Osteocyte (in vitro differentiated cells): ENCODE measurements at regions not wholly inside any gene's neighbourhood (a gene's known extent, or its start where the extent isn't known, plus 50 kb on each side); places are given as distances from the start of the nearest gene placed in this dataset.
A peak's percentile ranks its signal among the peaks of the same experiment; 100 is the strongest.
"Not testable (repeated sequence)": the region's sequence is repeated elsewhere in the genome, so short reads cannot be mapped to it uniquely, and the experiment has no call there.

Source experiments
- DNase-seq: peaks from one replicate; pipeline ENCODE4 v3.0.0; 2021; ENCODE audit warnings: mixed read lengths; ENCODE audit not compliant: unreplicated experiment; ENCODE audit errors: extremely low spot score
- H3K27ac Mint-ChIP-seq: one replicate; pipeline ENCODE4 v1.8.0; 2021; ENCODE audit warnings: mild to moderate bottlenecking, mixed read lengths; ENCODE audit not compliant: unreplicated experiment
- H3K27me3 Mint-ChIP-seq: one replicate; pipeline ENCODE4 v1.8.0; 2021; ENCODE audit warnings: mixed read lengths; ENCODE audit not compliant: unreplicated experiment
- H3K36me3 Mint-ChIP-seq: one replicate; pipeline ENCODE4 v1.8.0; 2021; ENCODE audit warnings: mixed read lengths; ENCODE audit not compliant: unreplicated experiment
- H3K4me1 Mint-ChIP-seq: one replicate; pipeline ENCODE4 v1.8.0; 2021; ENCODE audit warnings: mixed read lengths; ENCODE audit not compliant: unreplicated experiment
- H3K4me3 Mint-ChIP-seq: one replicate; pipeline ENCODE4 v1.8.0; 2021; ENCODE audit warnings: mild to moderate bottlenecking, moderate library complexity, mixed read lengths; ENCODE audit not compliant: unreplicated experiment
- H3K9me3 Mint-ChIP-seq: one replicate; pipeline ENCODE4 v1.8.0; 2021; ENCODE audit warnings: mixed read lengths; ENCODE audit not compliant: unreplicated experiment

GRCh38 chr1:149211757-149212420, 108.5 kb upstream of the NBPF9 start:
- H3K9me3 Mint-ChIP-seq, H3K4me3 Mint-ChIP-seq, DNase-seq, H3K4me1 Mint-ChIP-seq, H3K36me3 Mint-ChIP-seq, H3K27me3 Mint-ChIP-seq, H3K27ac Mint-ChIP-seq: not testable (repeated sequence)

DNA sequence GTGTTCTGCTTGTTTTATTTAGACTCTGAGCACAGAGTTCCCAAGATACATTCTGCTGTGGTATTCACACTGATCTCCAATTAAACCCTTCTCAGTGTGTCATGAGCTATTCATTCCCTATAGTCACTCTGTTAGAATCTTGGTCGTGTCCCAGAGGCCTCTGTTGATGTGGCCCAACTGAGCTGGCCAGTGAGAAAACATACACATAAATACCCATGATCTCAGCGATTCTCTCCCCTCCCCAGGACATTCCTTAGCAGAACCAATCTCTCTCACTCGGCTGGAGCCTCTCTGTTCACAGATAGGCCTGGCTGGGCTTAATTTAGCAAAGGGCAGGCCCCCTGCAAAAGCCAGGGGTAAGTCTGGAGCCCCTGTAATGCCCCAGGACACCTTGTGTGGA, 109.6 kb upstream of the NBPF9 start:
- not testable (repeated sequence) for H3K36me3 Mint-ChIP-seq, H3K27ac Mint-ChIP-seq, H3K9me3 Mint-ChIP-seq, H3K4me3 Mint-ChIP-seq, H3K4me1 Mint-ChIP-seq, DNase-seq, H3K27me3 Mint-ChIP-seq

DNA sequence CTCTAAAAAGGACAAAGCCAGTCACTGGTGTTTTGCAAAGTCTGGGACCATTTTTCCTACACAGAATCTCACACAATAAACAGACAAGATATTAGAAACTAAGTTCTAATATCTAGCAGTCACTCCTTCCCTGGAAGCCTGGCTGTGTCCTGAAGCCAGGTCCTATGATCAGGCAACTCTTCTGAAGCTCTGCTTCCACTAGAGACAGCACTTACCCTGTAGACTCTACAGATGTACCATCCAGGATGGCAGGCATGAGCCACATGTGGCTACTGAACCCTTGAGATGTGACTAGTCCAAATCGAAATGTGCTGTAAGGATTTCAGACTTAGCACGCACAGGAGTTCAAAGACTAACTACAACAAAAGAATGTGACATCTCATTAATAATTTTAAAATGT, 110.3 kb upstream of the NBPF9 start:
- not testable (repeated sequence) for H3K27ac Mint-ChIP-seq, DNase-seq, H3K4me1 Mint-ChIP-seq, H3K27me3 Mint-ChIP-seq, H3K36me3 Mint-ChIP-seq, H3K4me3 Mint-ChIP-seq, H3K9me3 Mint-ChIP-seq

DNA sequence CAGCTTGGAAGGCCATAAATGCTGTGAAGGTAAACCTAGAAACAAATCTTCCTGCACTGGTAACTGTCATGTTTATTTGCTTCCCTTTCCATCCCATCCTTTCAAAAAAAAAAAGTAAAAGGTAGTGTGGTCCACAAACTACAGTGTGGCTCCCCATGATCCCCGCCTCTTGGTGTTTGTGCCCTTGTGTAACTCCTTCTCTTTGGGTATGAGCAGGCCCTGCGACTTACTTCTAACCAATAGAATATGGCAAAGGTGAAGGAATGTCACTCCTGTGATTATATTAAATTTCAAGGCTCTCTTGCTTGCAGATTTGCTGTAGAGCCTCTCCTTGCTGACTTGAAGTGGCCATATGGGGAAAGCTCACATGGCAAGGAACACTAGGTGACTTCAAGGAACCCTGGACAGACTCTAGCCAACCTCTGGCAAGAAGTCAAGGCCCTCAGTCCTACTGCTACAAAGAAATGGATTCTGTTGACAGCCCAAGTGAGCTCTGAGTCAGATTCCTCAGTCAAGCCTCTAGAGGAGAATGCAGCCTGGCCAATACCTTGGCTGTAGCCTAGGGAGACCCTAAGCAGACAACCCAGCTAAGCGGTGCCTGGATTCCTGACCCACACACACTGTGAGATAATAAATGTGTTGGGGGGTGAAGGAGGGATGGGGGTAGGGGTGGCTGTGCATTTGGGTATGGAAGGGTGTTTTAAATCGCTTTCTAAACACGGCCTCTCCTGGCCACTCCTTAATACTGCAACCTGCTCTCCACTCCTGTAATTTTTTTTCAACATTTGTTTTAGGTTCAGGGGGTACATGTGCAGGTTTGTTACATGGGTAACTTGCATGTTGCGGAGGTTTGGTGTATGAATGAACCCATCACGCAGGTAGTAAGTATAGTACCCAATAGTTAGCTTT, 115.0 kb upstream of the NBPF9 start:
- not testable (repeated sequence) for H3K27me3 Mint-ChIP-seq, H3K36me3 Mint-ChIP-seq

GRCh38 chr1:149219539-149219938, 116.2 kb upstream of the NBPF9 start:
- not testable (repeated sequence) for H3K27ac Mint-ChIP-seq, H3K4me1 Mint-ChIP-seq, H3K36me3 Mint-ChIP-seq, H3K4me3 Mint-ChIP-seq, H3K27me3 Mint-ChIP-seq, DNase-seq, H3K9me3 Mint-ChIP-seq

More for the DNA sequence above, 115.0 kb upstream of the NBPF9 start:
- not testable (repeated sequence) for H3K4me1 Mint-ChIP-seq, H3K4me3 Mint-ChIP-seq, H3K27ac Mint-ChIP-seq, H3K9me3 Mint-ChIP-seq, DNase-seq

GRCh38 chr1:149220463-149221074, 117.2 kb upstream of the NBPF9 start:
- not testable (repeated sequence) for DNase-seq, H3K27ac Mint-ChIP-seq, H3K36me3 Mint-ChIP-seq, H3K4me1 Mint-ChIP-seq, H3K27me3 Mint-ChIP-seq, H3K9me3 Mint-ChIP-seq, H3K4me3 Mint-ChIP-seq

GRCh38 chr1:149227933-149228665, 124.7 kb upstream of the NBPF9 start:
- H3K36me3 Mint-ChIP-seq, H3K4me3 Mint-ChIP-seq, H3K4me1 Mint-ChIP-seq, H3K9me3 Mint-ChIP-seq, H3K27me3 Mint-ChIP-seq, DNase-seq: not testable (repeated sequence)
- H3K27ac Mint-ChIP-seq, result peak overlapping the region; percentile 68

DNA sequence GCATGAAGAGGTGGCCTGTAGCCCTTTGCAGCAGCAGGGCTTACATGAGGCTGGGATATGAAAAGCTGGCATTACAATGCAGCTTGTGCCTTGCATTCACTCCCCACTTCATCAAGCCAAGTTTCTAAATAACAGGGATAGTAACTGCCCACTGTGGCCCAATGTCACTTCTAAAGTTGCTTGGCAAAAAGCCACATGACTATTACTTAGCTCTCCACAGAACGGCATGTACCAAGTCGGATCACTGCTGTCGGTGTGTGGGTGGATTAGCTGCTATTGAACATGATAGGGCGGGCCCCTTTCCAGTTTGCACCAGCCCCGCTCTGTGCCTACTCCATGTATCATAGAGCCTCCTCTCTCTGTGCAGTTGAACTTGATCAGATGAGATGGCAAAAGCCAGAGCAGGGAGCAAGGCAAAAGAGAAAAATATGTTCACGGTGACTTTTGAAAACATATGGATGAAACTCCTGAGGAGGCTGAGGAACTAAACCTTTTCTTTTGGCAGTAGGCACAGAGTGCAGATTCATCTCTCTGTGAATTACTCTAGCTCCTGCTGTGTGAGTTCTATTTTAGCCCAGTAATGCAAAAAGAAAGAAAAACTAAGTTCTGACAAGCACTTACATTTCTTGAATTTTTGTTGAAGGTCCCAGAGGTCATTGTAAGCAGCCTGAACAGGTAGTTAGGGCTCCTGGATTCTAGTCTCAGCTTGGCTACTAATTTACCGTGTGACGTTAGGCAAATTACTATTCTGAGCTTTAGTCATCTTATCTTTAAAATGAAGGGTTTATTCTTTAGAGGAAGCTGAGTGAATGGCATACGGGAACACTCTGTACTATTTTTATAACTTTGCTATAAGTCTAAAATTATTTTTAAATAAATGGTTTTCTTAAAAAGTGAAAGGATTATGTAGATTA, 125.6 kb upstream of the NBPF9 start:
- not testable (repeated sequence) for DNase-seq, H3K4me3 Mint-ChIP-seq, H3K9me3 Mint-ChIP-seq, H3K27me3 Mint-ChIP-seq, H3K4me1 Mint-ChIP-seq, H3K27ac Mint-ChIP-seq, H3K36me3 Mint-ChIP-seq

GRCh38 chr1:149229813-149230212, 126.5 kb upstream of the NBPF9 start:
- not testable (repeated sequence) for H3K27ac Mint-ChIP-seq, H3K4me1 Mint-ChIP-seq, H3K36me3 Mint-ChIP-seq, H3K4me3 Mint-ChIP-seq, H3K9me3 Mint-ChIP-seq, DNase-seq, H3K27me3 Mint-ChIP-seq

DNA sequence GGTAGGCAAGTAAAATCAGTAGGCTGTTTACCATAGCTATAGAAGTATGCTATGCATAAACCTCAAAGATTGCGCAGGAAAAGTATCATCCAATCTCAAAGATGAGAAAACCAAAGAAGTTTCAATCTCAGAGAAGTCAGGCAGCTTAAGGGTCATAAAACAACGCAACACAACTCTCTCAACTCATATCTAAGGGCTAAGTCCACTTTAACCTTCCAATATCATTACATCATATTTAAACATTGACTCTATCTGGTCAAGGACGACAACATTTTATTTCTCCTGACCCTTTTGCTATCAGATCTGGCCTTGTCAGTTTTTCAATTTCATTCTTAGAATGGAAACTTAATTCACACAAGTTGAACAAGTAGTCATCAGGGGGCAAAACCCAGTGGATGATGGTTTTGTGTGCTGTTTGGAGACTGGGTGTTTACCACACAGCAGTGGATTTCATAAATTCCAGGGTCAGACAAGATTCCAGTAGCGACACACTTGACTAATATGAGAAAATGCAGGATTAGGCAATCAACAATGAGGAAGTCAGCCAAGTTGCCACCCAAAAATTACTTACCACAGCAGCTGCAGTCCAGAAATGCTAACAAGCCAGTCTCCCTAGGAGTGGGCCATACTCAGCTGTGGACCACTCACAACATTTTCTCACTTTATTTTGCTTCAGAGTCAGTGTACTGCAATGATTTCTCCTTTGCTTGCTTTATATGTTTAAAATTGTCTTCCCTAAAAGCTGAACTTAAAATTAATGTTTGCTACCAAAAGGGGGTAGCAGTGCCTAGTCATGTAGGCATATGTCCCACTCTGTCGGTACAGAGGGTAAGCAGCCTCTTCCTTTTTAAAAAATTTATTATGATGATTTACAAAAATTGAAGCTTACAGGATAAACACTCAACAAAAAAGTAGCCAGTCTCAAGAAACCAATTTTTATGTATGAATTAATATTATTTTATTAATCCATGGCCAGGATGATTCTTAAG, 131.9 kb upstream of the NBPF9 start:
- not testable (repeated sequence) for H3K9me3 Mint-ChIP-seq, H3K4me3 Mint-ChIP-seq, DNase-seq, H3K4me1 Mint-ChIP-seq, H3K36me3 Mint-ChIP-seq, H3K27me3 Mint-ChIP-seq, H3K27ac Mint-ChIP-seq
